ENCODE measurements at regions not wholly inside any gene's neighbourhood (a gene's known extent, or its start where the extent isn't known, plus 50 kb on each side); places are given as distances from the start of the nearest gene placed in this dataset.

DNA sequence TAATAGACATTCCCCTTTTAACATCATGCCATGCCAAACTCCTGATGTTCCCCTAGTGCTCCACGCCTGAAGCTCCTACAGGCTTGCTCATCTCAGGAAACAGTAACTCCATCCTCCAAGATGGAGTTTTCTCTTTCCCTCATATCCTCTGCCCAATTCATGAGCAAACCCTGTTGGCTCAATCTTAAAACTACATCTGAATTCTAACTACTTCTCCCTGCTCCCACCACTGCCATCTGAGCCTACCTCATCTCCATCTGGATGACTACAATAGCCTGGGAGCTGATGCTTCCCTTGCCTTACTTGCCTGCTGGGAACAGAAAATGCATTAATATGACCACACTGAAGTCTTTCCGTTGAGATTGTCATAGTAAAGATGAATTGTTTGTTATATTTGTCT, 271.7 kb upstream of the MKLN1 start:
- TF ChIP-seq, protein P1, sequence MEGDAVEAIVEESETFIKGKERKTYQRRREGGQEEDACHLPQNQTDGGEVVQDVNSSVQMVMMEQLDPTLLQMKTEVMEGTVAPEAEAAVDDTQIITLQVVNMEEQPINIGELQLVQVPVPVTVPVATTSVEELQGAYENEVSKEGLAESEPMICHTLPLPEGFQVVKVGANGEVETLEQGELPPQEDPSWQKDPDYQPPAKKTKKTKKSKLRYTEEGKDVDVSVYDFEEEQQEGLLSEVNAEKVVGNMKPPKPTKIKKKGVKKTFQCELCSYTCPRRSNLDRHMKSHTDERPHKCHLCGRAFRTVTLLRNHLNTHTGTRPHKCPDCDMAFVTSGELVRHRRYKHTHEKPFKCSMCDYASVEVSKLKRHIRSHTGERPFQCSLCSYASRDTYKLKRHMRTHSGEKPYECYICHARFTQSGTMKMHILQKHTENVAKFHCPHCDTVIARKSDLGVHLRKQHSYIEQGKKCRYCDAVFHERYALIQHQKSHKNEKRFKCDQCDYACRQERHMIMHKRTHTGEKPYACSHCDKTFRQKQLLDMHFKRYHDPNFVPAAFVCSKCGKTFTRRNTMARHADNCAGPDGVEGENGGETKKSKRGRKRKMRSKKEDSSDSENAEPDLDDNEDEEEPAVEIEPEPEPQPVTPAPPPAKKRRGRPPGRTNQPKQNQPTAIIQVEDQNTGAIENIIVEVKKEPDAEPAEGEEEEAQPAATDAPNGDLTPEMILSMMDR (conservative IDR thresholded peaks at IDR 0.05 in 1 of 2, IDR thresholded peaks at IDR 0.05 in 1 of 2; ENCODE audit: extremely low read depth in 1 of 2, insufficient read depth in 1 of 2, low read depth in 1 of 2, low read length in 2 of 2), result no peak
- TF ChIP-seq EZH2 (IDR thresholded peaks at IDR 0.05; ENCODE audit: borderline replicate concordance, low read length), result no peak

Measured in mammary epithelial cell (primary cell).